ENCODE measurements at regions not wholly inside any gene's neighbourhood (a gene's known extent, or its start where the extent isn't known, plus 50 kb on each side); places are given as distances from the start of the nearest gene placed in this dataset.

GRCh38 chr10:76649254-76649653, 988.4 kb downstream of the KCNMA1 start (continued):
- TF ChIP-seq, protein P1, sequence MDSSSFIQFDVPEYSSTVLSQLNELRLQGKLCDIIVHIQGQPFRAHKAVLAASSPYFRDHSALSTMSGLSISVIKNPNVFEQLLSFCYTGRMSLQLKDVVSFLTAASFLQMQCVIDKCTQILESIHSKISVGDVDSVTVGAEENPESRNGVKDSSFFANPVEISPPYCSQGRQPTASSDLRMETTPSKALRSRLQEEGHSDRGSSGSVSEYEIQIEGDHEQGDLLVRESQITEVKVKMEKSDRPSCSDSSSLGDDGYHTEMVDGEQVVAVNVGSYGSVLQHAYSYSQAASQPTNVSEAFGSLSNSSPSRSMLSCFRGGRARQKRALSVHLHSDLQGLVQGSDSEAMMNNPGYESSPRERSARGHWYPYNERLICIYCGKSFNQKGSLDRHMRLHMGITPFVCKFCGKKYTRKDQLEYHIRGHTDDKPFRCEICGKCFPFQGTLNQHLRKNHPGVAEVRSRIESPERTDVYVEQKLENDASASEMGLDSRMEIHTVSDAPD (CRISPR knock-in tag; IDR thresholded peaks at IDR 0.05), result no peak

GRCh38 chr10:76647301-76647700, 990.3 kb downstream of the KCNMA1 start:
- Histone ChIP-seq H3K27ac (ENCODE audit: extremely low read depth, low read depth, low read length) (no peak overlapping the region), H3K9ac (ENCODE audit: insufficient read depth in 1 of 2, low read depth in 2 of 2, low read length in 2 of 2) (no peak overlapping the region), H2AFZ (ENCODE audit: low read depth, low read length) (no peak overlapping the region), H3K4me1 (replicated peaks in 1 of 2; ENCODE audit: control insufficient read depth in 2 of 2, insufficient read depth in 2 of 2, low read length in 2 of 2) (no peaks in the 10 kb centered on the region), H3K9me3 (replicated peaks; ENCODE audit: control insufficient read depth, insufficient read depth, low read depth, low read length) (no peaks in the 10 kb centered on the region; the same call in 1 of the 2 replicates), H3K4me2 (ENCODE audit: insufficient read depth, low read length) (no peak overlapping the region), H4K20me1 (replicated peaks; ENCODE audit: control insufficient read depth, insufficient read depth, low read length) (no peaks in the 10 kb centered on the region), H3K9me1 (ENCODE audit: control insufficient read depth, insufficient read depth, low read length) (no peaks in the 10 kb centered on the region), H3K27me3 (ENCODE audit: control insufficient read depth in 2 of 2, insufficient read depth in 2 of 2, low read length in 2 of 2) (no peaks in the 10 kb centered on the region), H3K79me2 (ENCODE audit: control insufficient read depth, insufficient read depth, low read length) (no peaks in the 10 kb centered on the region), H3K36me3 (ENCODE audit: control insufficient read depth, insufficient read depth, low read length) (no peaks in the 10 kb centered on the region), H3K4me3 (no peak overlapping the region)
- ATAC-seq, result no peak
- ChIA-PET POLR2A (interaction anchor here (0.7 kb wide), 1 partner anchor 984 kb away, joined by 3 read pairs; no protein-coding TSS in a partner anchor), CTCF (ENCODE audit: low intra/inter-chr PET ratio) (no interaction called here)
- TF ChIP-seq KDM2B (CRISPR knock-in tag; IDR thresholded peaks at IDR 0.05) (no peak), CBX3 (IDR thresholded peaks at IDR 0.05; ENCODE audit: borderline replicate concordance in 1 of 2, low read length in 2 of 2) (no peak), POLR2AphosphoS5 (IDR thresholded peaks at IDR 0.05; ENCODE audit: control insufficient read depth, insufficient read depth, low read depth, low read length) (no peak), ZNF644 (tag; IDR thresholded peaks at IDR 0.05; ENCODE audit: low read depth) (no peak), CCAR2 (IDR thresholded peaks at IDR 0.05; ENCODE audit: low read depth, low read length) (no peak), DIDO1 (tag; IDR thresholded peaks at IDR 0.05; ENCODE audit: low read depth) (no peak), ZNF217 (CRISPR knock-in tag; IDR thresholded peaks at IDR 0.05) (no peak), NCOA4 (IDR thresholded peaks at IDR 0.05; ENCODE audit: partially characterized antibody) (no peak), THRB (CRISPR knock-in tag; conservative IDR thresholded peaks at IDR 0.05) (no peak)
- TF ChIP-seq, protein P2, sequence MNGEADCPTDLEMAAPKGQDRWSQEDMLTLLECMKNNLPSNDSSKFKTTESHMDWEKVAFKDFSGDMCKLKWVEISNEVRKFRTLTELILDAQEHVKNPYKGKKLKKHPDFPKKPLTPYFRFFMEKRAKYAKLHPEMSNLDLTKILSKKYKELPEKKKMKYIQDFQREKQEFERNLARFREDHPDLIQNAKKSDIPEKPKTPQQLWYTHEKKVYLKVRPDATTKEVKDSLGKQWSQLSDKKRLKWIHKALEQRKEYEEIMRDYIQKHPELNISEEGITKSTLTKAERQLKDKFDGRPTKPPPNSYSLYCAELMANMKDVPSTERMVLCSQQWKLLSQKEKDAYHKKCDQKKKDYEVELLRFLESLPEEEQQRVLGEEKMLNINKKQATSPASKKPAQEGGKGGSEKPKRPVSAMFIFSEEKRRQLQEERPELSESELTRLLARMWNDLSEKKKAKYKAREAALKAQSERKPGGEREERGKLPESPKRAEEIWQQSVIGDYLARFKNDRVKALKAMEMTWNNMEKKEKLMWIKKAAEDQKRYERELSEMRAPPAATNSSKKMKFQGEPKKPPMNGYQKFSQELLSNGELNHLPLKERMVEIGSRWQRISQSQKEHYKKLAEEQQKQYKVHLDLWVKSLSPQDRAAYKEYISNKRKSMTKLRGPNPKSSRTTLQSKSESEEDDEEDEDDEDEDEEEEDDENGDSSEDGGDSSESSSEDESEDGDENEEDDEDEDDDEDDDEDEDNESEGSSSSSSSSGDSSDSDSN (IDR thresholded peaks at IDR 0.05; ENCODE audit: borderline replicate concordance in 1 of 2, low read depth in 2 of 2, low read length in 2 of 2), result no peak
- intact Hi-C loops (cut with micrococcal nuclease) (no loop called here), in situ Hi-C loops (cut with MboI) (no loop called here)
- no peak for DNase-seq (ENCODE audit: extremely low read depth in 1 of 4, low spot score in 3 of 4)
- FAIRE-seq, result no peak
- WGBS (ENCODE audit: insufficient coverage, low coverage, missing lambda C conversion rate), result 0% methylated on average over 2 of the region's 2 CpGs
- BruUV-seq (replicated peaks), result no TSS peak

Data from K562 (cell line).